ENCODE measurements at regions not wholly inside any gene's neighbourhood (a gene's known extent, or its start where the extent isn't known, plus 50 kb on each side); places are given as distances from the start of the nearest gene placed in this dataset.

GRCh38 chr12:97275256-97275655, 187.3 kb upstream of the RMST start:
- DNase-seq, result peak; percentile 57

- no peak for DNase-seq
Observed at GRCh38 chr12:97275728-97276590, 186.6 kb upstream of the RMST start.

GRCh38 chr12:97276661-97277429, 185.8 kb upstream of the RMST start:
- DNase-seq, result no peak

- no peak for DNase-seq
Observed at GRCh38 chr12:97283297-97283696, 179.3 kb upstream of the RMST start.

GRCh38 chr12:97288531-97288930, 174.1 kb upstream of the RMST start:
- no peak for DNase-seq

GRCh38 chr12:97292588-97292987, 170.0 kb upstream of the RMST start:
- no peak for DNase-seq

- no peak for DNase-seq
Observed at GRCh38 chr12:97293541-97293940, 169.1 kb upstream of the RMST start.

- DNase-seq, result no peak
Observed at GRCh38 chr12:97299847-97300246, 162.8 kb upstream of the RMST start.

GRCh38 chr12:97300431-97300830, 162.2 kb upstream of the RMST start:
- no peak for DNase-seq

GRCh38 chr12:97300891-97301290, 161.7 kb upstream of the RMST start:
- no peak for DNase-seq

- no peak for DNase-seq
Observed at GRCh38 chr12:97301576-97301975, 161.0 kb upstream of the RMST start.

GRCh38 chr12:97305651-97306050, 157.0 kb upstream of the RMST start:
- DNase-seq, result no peak

GRCh38 chr12:97306147-97306546, 156.5 kb upstream of the RMST start:
- no peak for DNase-seq

GRCh38 chr12:97308576-97309198, 153.9 kb upstream of the RMST start:
- DNase-seq, result peak; percentile 58

- no peak for DNase-seq
Observed at GRCh38 chr12:97309921-97310320, 152.7 kb upstream of the RMST start.

- no peak for DNase-seq
Observed at GRCh38 chr12:97312570-97313135, 150.0 kb upstream of the RMST start.

- no peak for DNase-seq
Observed at GRCh38 chr12:97313471-97314190, 149.0 kb upstream of the RMST start.

GRCh38 chr12:97316321-97316720, 146.3 kb upstream of the RMST start:
- no peak for DNase-seq

- no peak for DNase-seq
Observed at GRCh38 chr12:97321621-97322020, 141.0 kb upstream of the RMST start.

GRCh38 chr12:97322388-97322787, 140.2 kb upstream of the RMST start:
- no peak for DNase-seq

GRCh38 chr12:97323154-97323553, 139.4 kb upstream of the RMST start:
- DNase-seq, result no peak

- no peak for DNase-seq
Observed at GRCh38 chr12:97324471-97324870, 138.1 kb upstream of the RMST start.

Data from left kidney (tissue), 1 donor.